Fibroblast of villous mesenchyme (primary cell): ENCODE measurements at regions not wholly inside any gene's neighbourhood (a gene's known extent, or its start where the extent isn't known, plus 50 kb on each side); places are given as distances from the start of the nearest gene placed in this dataset.
A peak's percentile ranks its signal among the peaks of the same experiment; 100 is the strongest.

Experiments
- DNase-seq: peaks from one replicate; pipeline ENCODE4 v3.0.0-alpha.2; 2010; ENCODE audit warnings: low read depth
- H3K4me3 ChIP-seq: 2 replicates; pipeline ENCODE4 v1.5.1; 2011; ENCODE audit warnings: low read depth, mild to moderate bottlenecking, low read length
- TF ChIP-seq, protein P1 (sequence below): IDR thresholded peaks from 2 replicates; pipeline ENCODE4 v1.5.1; 2012; ENCODE audit warnings: low read depth, mild to moderate bottlenecking, low read length; ENCODE audit not compliant: insufficient read depth

DNA sequence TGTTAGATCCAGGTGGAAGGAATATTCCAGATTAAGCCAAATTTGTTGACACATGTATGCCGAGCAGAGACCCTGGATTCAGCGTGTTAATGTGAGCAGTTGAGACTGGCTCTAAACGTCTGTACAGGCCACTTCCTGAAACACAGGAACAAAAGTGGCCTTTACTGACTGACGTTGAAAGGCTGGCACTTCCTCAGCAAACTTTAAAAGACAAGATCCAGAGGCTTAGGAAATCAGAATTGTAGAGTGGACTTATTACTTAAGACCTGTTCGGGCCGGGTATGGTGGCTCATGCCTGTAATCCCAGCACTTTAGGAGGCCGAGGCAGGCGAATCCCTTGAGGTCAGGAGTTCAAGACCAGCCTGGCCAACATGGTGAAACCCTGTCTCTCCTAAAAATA lies 125.7 kb upstream of the ARID1B start:
- H3K4me3 ChIP-seq, result no peak overlapping the region
- DNase-seq, result no peak
- TF ChIP-seq, protein P1, sequence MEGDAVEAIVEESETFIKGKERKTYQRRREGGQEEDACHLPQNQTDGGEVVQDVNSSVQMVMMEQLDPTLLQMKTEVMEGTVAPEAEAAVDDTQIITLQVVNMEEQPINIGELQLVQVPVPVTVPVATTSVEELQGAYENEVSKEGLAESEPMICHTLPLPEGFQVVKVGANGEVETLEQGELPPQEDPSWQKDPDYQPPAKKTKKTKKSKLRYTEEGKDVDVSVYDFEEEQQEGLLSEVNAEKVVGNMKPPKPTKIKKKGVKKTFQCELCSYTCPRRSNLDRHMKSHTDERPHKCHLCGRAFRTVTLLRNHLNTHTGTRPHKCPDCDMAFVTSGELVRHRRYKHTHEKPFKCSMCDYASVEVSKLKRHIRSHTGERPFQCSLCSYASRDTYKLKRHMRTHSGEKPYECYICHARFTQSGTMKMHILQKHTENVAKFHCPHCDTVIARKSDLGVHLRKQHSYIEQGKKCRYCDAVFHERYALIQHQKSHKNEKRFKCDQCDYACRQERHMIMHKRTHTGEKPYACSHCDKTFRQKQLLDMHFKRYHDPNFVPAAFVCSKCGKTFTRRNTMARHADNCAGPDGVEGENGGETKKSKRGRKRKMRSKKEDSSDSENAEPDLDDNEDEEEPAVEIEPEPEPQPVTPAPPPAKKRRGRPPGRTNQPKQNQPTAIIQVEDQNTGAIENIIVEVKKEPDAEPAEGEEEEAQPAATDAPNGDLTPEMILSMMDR, result no peak

DNA sequence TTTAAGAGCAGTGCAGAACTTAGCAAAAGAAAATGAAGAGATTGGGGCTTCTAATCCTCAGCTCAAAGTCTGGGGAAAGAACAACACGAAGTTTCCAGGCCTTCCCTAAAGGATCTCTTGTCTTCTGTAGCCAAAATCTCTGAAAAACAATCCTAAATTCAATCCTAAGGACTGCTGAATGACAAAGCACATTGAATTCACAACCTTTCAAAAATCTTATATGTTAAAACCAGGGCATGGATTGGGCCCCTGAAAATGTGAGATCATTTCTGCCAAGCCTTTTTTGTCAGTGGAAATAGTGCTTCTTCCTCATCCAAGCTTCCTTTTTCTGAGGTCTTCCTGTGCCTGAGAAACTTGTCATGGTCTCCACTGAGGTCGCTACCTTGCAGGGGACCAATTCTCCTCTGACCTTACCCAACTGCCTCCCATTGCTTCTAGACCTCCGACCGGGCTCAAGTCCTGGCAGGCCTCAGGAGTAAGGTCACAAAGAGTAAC lies 126.2 kb upstream of the ARID1B start:
- no peak for DNase-seq
- TF ChIP-seq, protein P1, result no peak
- H3K4me3 ChIP-seq, result no peak overlapping the region

DNA sequence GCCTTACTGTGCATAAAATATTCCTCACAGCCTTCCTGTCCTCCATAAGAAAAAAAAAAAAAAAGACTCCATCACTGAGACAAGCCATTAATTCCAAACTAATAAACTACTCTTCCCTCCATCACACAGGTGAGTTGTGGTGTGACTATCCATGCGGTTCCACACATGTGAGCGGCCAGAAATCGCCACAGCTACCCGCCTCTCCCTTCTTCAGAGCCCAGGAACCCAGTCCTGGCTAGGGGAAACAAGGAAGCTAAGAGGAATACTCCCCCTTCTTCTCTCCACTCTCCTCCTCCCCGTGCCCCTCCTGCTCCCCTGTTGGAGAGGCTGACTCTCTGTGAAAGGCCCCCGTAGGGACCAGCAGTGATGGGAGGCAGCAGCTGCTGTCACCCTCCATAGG lies 128.6 kb upstream of the ARID1B start:
- TF ChIP-seq, protein P1, result no peak
- no peak for DNase-seq
- H3K4me3 ChIP-seq, result no peak overlapping the region

DNA sequence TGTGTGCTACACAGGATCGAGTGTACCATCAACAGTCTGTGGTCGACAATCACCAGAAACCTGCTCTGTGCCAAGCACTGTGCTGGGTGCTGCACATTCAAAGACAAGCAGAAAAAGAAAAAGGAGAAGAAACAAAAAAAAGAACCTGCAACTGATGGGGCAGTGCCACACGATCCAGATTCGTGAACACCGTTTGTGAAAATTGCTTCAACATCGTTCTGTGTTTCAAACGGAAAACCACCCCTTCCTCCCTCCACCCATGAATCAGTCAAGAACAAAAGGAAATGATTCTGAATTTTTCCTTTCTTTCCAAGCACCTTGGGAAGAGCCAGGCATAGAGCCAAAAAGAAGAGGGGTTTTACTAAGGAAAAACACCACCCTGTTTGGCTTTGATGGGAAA lies 129.2 kb upstream of the ARID1B start:
- no peak overlapping the region for H3K4me3 ChIP-seq
- TF ChIP-seq, protein P1, result no peak
- no peak for DNase-seq

DNA sequence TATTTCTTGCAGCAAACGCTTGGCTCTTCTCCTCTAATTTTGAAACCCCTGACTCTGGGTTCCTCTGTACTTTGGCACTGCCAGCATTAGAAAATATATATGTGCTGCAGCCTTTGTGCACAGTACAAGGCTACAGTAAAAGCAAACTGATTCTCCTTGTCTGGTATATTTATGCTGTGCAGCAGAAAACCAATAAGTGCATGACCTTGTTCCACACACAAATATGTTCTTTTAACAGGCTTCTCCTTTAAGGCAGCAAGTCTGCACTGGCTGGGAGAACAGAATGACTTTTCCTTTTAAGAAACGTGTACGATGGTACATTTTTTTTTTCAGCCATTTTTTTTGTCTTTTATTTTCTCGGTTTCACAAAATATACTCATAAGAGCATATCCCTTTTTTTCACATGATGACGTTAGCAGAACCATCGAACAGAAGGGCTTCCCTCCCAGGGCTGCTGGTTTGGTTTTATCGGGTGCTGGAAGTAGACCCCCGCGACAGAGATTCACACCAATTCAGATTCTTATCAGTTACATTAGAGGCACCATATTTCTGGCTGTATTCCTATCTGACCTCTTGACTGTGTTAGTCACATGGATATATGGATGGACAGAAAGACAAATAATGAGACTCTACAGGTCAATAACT lies 129.9 kb upstream of the ARID1B start:
- H3K4me3 ChIP-seq, result no peak overlapping the region
- DNase-seq, result no peak
- TF ChIP-seq, protein P1, result no peak

DNA sequence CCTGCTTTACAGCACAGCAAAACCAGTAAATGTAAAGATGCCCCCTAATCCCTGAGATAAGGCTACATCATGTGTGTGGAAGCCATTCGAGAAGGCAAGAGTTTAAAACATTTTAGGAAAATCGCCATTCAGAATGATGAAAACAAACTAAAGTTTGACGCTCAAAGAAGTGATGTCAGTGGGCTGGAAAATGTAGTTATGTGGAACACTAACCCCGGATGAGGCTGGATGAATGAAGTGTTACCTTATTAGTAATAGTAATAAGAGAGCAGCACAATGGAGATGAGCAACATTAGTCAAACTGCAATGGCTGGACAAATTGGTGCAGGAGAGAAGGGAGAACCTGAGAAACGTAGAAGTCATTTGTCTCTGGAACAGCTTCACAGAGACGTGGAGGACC lies 130.7 kb upstream of the ARID1B start:
- H3K4me3 ChIP-seq, result no peak overlapping the region
- TF ChIP-seq, protein P1, result no peak
- no peak for DNase-seq

DNA sequence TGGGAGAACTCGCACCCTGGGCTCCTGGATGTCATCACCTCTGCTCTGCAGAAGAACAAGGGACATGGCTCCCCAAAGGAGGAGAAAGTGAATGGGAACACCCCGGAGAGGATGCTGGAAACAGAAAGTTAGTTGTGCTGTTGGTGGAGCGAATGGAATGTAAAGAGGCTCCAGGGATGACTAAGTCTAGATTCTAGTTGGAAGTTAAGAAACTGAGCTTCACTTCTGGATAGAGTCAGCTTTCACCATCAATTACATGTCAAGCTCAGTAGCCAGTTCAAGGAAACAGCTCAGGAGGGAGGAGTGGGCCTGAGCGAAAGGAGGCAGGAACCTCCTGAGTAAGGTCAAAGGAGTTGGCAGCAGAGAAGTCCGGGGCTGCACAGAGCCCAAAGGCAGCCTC lies 132.1 kb upstream of the ARID1B start:
- H3K4me3 ChIP-seq, result no peak overlapping the region
- TF ChIP-seq, protein P1, result no peak
- DNase-seq, result peak; percentile 36
